ENCODE measurements at regions not wholly inside any gene's neighbourhood (a gene's known extent, or its start where the extent isn't known, plus 50 kb on each side); places are given as distances from the start of the nearest gene placed in this dataset.

GRCh38 chr2:15856318-15856717, 84.0 kb upstream of the MYCN start:
- TF ChIP-seq TAF1 (IDR thresholded peaks at IDR 0.05; ENCODE audit: borderline replicate concordance, low read depth, low read length): no peak
- no peak for TF ChIP-seq POLR2A (IDR thresholded peaks at IDR 0.05; ENCODE audit: low read depth, low read length)
- no peak for TF ChIP-seq POLR2AphosphoS5 (IDR thresholded peaks at IDR 0.05; ENCODE audit: low read depth, low read length)

All from GM12892 (cell line).